GM12873 (cell line): ENCODE measurements at regions not wholly inside any gene's neighbourhood (a gene's known extent, or its start where the extent isn't known, plus 50 kb on each side); places are given as distances from the start of the nearest gene placed in this dataset.

Experiments used
- CTCF ChIP-seq: IDR thresholded peaks from 2 replicates; pipeline ENCODE4 v1.5.1; 2012; ENCODE audit warnings: low read depth, mild to moderate bottlenecking, moderate library complexity, low read length, control low read depth; ENCODE audit not compliant: insufficient read depth; ENCODE audit errors: missing control alignments

- no peak for TF ChIP-seq CTCF
Observed at GRCh38 chr13:108156749-108157148, 58.6 kb downstream of the LIG4 start.

GRCh38 chr13:108155185-108156106 lies 59.9 kb downstream of the LIG4 start:
- TF ChIP-seq CTCF, result peak; percentile 72

GRCh38 chr13:108154421-108154858 lies 60.9 kb downstream of the LIG4 start:
- no peak for TF ChIP-seq CTCF

GRCh38 chr13:108146642-108147041 lies 68.7 kb downstream of the LIG4 start:
- TF ChIP-seq CTCF, result no peak

- TF ChIP-seq CTCF, result no peak
Observed at GRCh38 chr13:108142702-108143436, 72.5 kb downstream of the LIG4 start.

GRCh38 chr13:108137176-108137575 lies 78.2 kb downstream of the LIG4 start:
- TF ChIP-seq CTCF, result no peak

- no peak for TF ChIP-seq CTCF
Observed at GRCh38 chr13:108127406-108127805, 87.9 kb downstream of the LIG4 start.
